Neural crest cell (in vitro differentiated cells): ENCODE measurements at regions not wholly inside any gene's neighbourhood (a gene's known extent, or its start where the extent isn't known, plus 50 kb on each side); places are given as distances from the start of the nearest gene placed in this dataset.

Experiments
- DNase-seq: peaks from one replicate; pipeline ENCODE4 v3.0.0; 2021; ENCODE audit warnings: low read depth, mixed read lengths, low spot score
- H3K27ac Mint-ChIP-seq: one replicate; pipeline ENCODE4 v1.8.0; 2021; ENCODE audit warnings: mild to moderate bottlenecking, mixed read lengths; ENCODE audit not compliant: unreplicated experiment
- H3K27me3 Mint-ChIP-seq: 2 replicates; pipeline ENCODE4 v1.8.0; 2021; ENCODE audit warnings: low read depth, mild to moderate bottlenecking, mixed read lengths
- H3K36me3 Mint-ChIP-seq: 2 replicates; pipeline ENCODE4 v1.8.0; 2021; ENCODE audit warnings: low read depth, mild to moderate bottlenecking, mixed read lengths
- H3K4me1 Mint-ChIP-seq: 2 replicates; pipeline ENCODE4 v1.8.0; 2021; ENCODE audit warnings: mixed read lengths
- H3K4me3 Mint-ChIP-seq: one replicate; pipeline ENCODE4 v1.8.0; 2021; ENCODE audit warnings: mild to moderate bottlenecking, mixed read lengths
- H3K9me3 Mint-ChIP-seq: 2 replicates; pipeline ENCODE4 v1.8.0; 2021; ENCODE audit warnings: mixed read lengths
- CTCF ChIP-seq: fragments of 200-600 bp; sonication (generic); conservative IDR thresholded peaks from 2 replicates; pipeline ENCODE4 v1.5.0; 2021; ENCODE audit warnings: antibody characterized with exemption, mild to moderate bottlenecking

- H3K36me3 Mint-ChIP-seq: no peaks in the 10 kb centered on the region
- peaks cover 3% of the 10 kb centered on the region for H3K27me3 Mint-ChIP-seq
- H3K4me1 Mint-ChIP-seq: no peaks in the 10 kb centered on the region
- H3K27ac Mint-ChIP-seq: no peak overlapping the region
- no peak for DNase-seq
- H3K4me3 Mint-ChIP-seq: no peak overlapping the region
- H3K9me3 Mint-ChIP-seq: no peaks in the 10 kb centered on the region
- no peak for TF ChIP-seq CTCF
Observed at GRCh38 chr11:134561331-134561720, 149.3 kb upstream of the B3GAT1 start.

GRCh38 chr11:134560566-134561330 is 148.7 kb upstream of the B3GAT1 start:
- no peak overlapping the region for H3K27ac Mint-ChIP-seq
- no peaks in the 10 kb centered on the region for H3K4me1 Mint-ChIP-seq
- no peak overlapping the region for H3K4me3 Mint-ChIP-seq
- no peak for DNase-seq
- no peaks in the 10 kb centered on the region for H3K36me3 Mint-ChIP-seq
- peaks cover 3% of the 10 kb centered on the region for H3K27me3 Mint-ChIP-seq
- TF ChIP-seq CTCF: no peak
- H3K9me3 Mint-ChIP-seq: no peaks in the 10 kb centered on the region

- DNase-seq: no peak
- Mint-ChIP-seq H3K27ac (no peak overlapping the region), H3K9me3 (no peaks in the 10 kb centered on the region)
Observed at GRCh38 chr11:134560066-134560465, 148.0 kb upstream of the B3GAT1 start.

GRCh38 chr11:134559602-134559962 is 147.5 kb upstream of the B3GAT1 start:
- Mint-ChIP-seq H3K36me3 (no peaks in the 10 kb centered on the region), H3K4me1 (no peaks in the 10 kb centered on the region), H3K27ac (no peak overlapping the region), H3K9me3 (no peaks in the 10 kb centered on the region), H3K4me3 (no peak overlapping the region), H3K27me3 (peaks cover 3% of the 10 kb centered on the region)
- TF ChIP-seq CTCF: no peak
- DNase-seq: no peak

More at GRCh38 chr11:134560066-134560465, 148.0 kb upstream of the B3GAT1 start:
- Mint-ChIP-seq H3K27me3 (peaks cover 3% of the 10 kb centered on the region), H3K4me3 (no peak overlapping the region), H3K36me3 (no peaks in the 10 kb centered on the region), H3K4me1 (no peaks in the 10 kb centered on the region)
- TF ChIP-seq CTCF: no peak

GRCh38 chr11:134558916-134559601 is 147.0 kb upstream of the B3GAT1 start:
- Mint-ChIP-seq H3K4me1 (no peaks in the 10 kb centered on the region), H3K27me3 (peaks cover 3% of the 10 kb centered on the region), H3K36me3 (no peaks in the 10 kb centered on the region), H3K9me3 (no peaks in the 10 kb centered on the region), H3K27ac (no peak overlapping the region), H3K4me3 (no peak overlapping the region)
- TF ChIP-seq CTCF: no peak
- DNase-seq: no peak
